Activated T-helper 2 cell treated with anti-CD3 and anti-CD28 coated beads, Interferon-gamma antibody, Interleukin-2, Interleukin-4, amounts not matched to agents 10 μg/mL and 5 μg/mL and 100 μg/mL, durations not matched to agents 14 hours and 24 hours and 36 hours (primary cell): ENCODE measurements at regions not wholly inside any gene's neighbourhood (a gene's known extent, or its start where the extent isn't known, plus 50 kb on each side); places are given as distances from the start of the nearest gene placed in this dataset.

Experiments used
- DNase-seq: peaks from one replicate; pipeline ENCODE4 v3.0.0; 2021; ENCODE audit warnings: low spot score
- H3K27ac Mint-ChIP-seq: one replicate; pipeline ENCODE4 v1.8.0; 2021; ENCODE audit warnings: mixed read lengths
- H3K27me3 Mint-ChIP-seq: one replicate; pipeline ENCODE4 v1.8.0; 2021; ENCODE audit warnings: low read depth, mixed read lengths
- H3K36me3 Mint-ChIP-seq: one replicate; pipeline ENCODE4 v1.8.0; 2021; ENCODE audit warnings: low read depth, mixed read lengths
- H3K4me1 Mint-ChIP-seq: one replicate; pipeline ENCODE4 v1.8.0; 2021; ENCODE audit warnings: low read depth, mixed read lengths
- H3K4me3 Mint-ChIP-seq: one replicate; pipeline ENCODE4 v1.8.0; 2021; ENCODE audit warnings: low read depth, mild to moderate bottlenecking, moderate library complexity, mixed read lengths
- H3K9me3 Mint-ChIP-seq: one replicate; pipeline ENCODE4 v1.8.0; 2021; ENCODE audit warnings: mixed read lengths
- intact Hi-C: fragments of 100-400 bp; cut with micrococcal nuclease; formaldehyde crosslinking; loops from one replicate; pipeline ENCODE4 v1.15.1; 2023

DNA sequence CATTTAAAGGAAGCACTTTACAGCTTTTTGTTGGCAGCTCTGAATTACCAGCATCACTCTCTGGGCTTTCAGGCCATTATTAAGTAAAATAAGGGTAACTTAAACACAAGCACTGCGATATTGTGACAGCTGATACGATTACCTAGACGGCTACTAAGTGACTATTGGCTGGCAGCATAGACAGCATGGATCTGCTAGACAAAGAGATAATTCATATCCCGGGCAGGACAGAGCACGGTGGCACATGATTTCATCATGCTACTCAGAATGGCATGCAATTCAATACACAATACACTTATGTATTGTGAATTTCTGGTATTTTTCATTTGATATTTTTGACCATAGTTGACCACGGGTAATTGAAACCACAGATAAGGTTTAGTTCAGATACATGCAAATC is 522.0 kb upstream of the LRRN3 start:
- Mint-ChIP-seq H3K27me3 (no peaks in the 10 kb centered on the region), H3K9me3 (no peaks in the 10 kb centered on the region)

DNA sequence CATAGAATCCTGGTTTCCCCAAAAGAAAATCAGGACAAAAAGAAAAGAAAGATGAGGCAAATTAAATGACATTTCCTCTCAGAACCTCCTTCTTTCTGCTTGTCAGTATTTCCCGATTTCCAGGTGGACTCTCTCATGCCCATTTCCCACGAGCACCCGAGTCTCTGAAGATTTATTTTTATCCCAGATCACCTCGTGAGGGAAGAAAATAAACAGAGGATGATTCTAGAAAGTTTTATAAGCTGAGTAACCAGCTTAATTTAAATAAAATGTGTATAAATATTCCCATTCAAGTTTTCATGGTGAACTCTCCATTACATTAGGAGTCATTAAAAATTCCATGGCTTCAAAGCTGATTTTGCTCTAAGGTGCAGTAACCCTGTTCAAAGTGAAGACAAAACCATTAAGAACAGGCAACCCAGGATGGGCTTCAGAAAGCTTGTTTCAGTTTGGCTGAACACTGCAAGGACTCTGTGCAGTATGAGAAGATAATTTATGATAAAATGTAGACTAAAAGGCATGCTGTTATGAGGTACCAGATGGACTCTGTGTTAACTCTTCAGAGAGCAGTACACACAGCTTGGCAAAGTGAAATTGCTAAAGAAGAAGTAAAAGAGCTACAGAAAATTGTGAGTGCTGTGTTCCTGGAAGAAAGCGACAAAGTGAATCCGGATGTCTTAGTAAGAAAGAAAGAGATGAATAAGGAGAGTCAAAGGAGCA is 521.3 kb upstream of the LRRN3 start:
- no peak for DNase-seq
- Mint-ChIP-seq H3K9me3 (no peaks in the 10 kb centered on the region), H3K4me1 (no peaks in the 10 kb centered on the region), H3K27me3 (no peaks in the 10 kb centered on the region), H3K27ac (no peak overlapping the region), H3K4me3 (no peak overlapping the region), H3K36me3 (no peaks in the 10 kb centered on the region)
- intact Hi-C loops: no loop called here

More for the DNA sequence above, 522.0 kb upstream of the LRRN3 start:
- intact Hi-C loops: no loop called here
- Mint-ChIP-seq H3K4me3 (no peak overlapping the region), H3K27ac (no peak overlapping the region), H3K4me1 (no peaks in the 10 kb centered on the region), H3K36me3 (no peaks in the 10 kb centered on the region)
- DNase-seq: no peak

DNA sequence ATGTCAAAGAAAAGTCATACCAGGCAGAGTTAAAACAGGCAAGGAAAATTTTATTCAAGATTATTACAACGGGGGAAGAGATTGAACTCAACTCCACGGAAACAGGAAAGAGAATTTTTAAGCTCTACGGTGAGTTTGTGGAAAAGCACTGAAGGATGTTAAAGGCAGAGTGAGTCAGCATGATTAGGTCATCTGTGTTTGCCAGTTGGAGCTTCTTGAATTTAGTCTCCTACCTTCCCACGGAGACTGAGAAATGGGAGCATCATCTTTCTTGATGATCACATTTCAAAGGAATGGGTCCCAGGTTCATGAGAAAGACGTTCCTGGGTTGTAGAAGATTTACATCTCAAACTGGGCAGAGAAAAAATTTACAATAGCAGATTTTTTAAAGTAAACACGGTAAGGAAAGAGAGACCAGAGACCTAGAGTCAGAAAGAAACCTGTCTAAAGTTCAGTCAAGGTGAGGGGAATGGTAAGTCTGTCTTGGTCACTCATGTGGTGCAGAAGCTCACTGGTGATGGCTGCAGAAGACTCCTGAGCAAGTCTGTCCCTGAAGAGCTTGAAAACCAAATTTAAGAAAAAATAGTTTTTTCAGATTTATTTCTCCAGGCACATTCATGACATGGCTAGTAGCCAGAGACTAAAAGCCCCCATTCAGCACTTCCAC is 516.9 kb upstream of the LRRN3 start:
- H3K27me3 Mint-ChIP-seq: peaks cover 7% of the 10 kb centered on the region
- H3K9me3 Mint-ChIP-seq: no peaks in the 10 kb centered on the region
- intact Hi-C loops: no loop called here

DNA sequence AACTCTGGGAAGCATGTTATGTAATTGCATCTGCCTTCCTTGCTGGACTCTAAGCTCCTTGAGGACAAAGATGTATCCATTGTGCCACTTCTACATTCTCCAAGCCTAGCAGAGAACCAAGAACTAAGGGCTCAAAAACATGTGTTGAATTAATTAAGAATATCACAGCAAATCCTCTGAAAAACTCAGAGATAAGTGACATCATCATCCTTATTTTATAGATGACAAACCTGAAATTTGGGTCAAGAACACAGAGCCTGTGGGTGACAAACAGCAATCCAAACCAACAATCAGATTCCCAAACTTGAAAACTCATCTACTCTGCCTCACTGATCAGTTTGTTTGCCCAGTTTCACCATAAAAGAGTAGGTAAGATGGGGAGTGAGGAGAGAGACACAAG is 503.6 kb upstream of the LRRN3 start:
- Mint-ChIP-seq H3K4me1 (peaks cover 6% of the 10 kb centered on the region), H3K27ac (no peak overlapping the region), H3K27me3 (peaks cover 7% of the 10 kb centered on the region), H3K4me3 (no peak overlapping the region), H3K9me3 (peaks cover 4% of the 10 kb centered on the region), H3K36me3 (no peaks in the 10 kb centered on the region)
- intact Hi-C loops: no loop called here
- DNase-seq: no peak

More for the DNA sequence above, 516.9 kb upstream of the LRRN3 start:
- Mint-ChIP-seq H3K4me1 (no peaks in the 10 kb centered on the region), H3K27ac (no peak overlapping the region), H3K4me3 (no peak overlapping the region), H3K36me3 (no peaks in the 10 kb centered on the region)
- no peak for DNase-seq

GRCh38 chr7:110590415-110590814 is 500.5 kb upstream of the LRRN3 start:
- intact Hi-C loops: loop anchor here (2.0 to 10.0 kb wide), 2 partner anchors 508 to 894 kb away; no protein-coding TSS in a partner anchor
- no peaks in the 10 kb centered on the region for H3K9me3 Mint-ChIP-seq
- H3K27ac Mint-ChIP-seq: no peak overlapping the region
- H3K27me3 Mint-ChIP-seq: peaks cover 7% of the 10 kb centered on the region
- no peak overlapping the region for H3K4me3 Mint-ChIP-seq
- H3K36me3 Mint-ChIP-seq: no peaks in the 10 kb centered on the region
- H3K4me1 Mint-ChIP-seq: peaks cover 6% of the 10 kb centered on the region
- DNase-seq: no peak

GRCh38 chr7:110591341-110591740 is 499.6 kb upstream of the LRRN3 start:
- no peak overlapping the region for H3K4me3 Mint-ChIP-seq
- H3K36me3 Mint-ChIP-seq: no peaks in the 10 kb centered on the region
- H3K9me3 Mint-ChIP-seq: no peaks in the 10 kb centered on the region
- intact Hi-C loops: loop anchor here (2.0 to 10.0 kb wide), 2 partner anchors 507 to 893 kb away; no protein-coding TSS in a partner anchor
- H3K27ac Mint-ChIP-seq: no peak overlapping the region
- no peak for DNase-seq
- H3K4me1 Mint-ChIP-seq: peaks cover 6% of the 10 kb centered on the region
- H3K27me3 Mint-ChIP-seq: peaks cover 7% of the 10 kb centered on the region

- Mint-ChIP-seq H3K4me1 (peaks cover 6% of the 10 kb centered on the region), H3K27me3 (peaks cover 7% of the 10 kb centered on the region), H3K9me3 (no peaks in the 10 kb centered on the region), H3K36me3 (no peaks in the 10 kb centered on the region), H3K4me3 (no peak overlapping the region), H3K27ac (no peak overlapping the region)
- intact Hi-C loops: loop anchor here (10.0 kb wide), 1 partner anchor 892 kb away; no protein-coding TSS in a partner anchor
- no peak for DNase-seq
Measured at GRCh38 chr7:110592557-110592956, 498.4 kb upstream of the LRRN3 start.

DNA sequence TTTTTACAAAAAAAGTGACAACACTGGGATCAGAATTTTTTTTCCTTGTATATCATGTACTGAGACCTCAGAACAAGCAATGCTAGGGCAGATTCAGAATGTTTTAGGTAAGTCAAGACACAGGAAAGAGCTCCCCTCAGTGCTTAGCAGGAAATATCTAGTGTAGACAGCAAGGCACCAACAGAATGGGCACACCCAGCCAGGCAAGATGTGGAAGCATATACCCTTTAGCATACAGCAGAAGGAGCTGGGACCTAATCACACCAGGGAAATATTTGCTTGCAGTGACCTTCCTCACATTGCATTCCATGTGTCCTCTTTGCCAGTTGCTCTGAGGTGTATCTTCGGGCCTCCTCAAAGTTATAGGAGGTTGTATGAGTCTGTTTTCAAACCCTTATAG is 497.6 kb upstream of the LRRN3 start:
- Mint-ChIP-seq H3K9me3 (no peaks in the 10 kb centered on the region), H3K27me3 (peaks cover 7% of the 10 kb centered on the region), H3K27ac (no peak overlapping the region), H3K4me3 (no peak overlapping the region), H3K4me1 (peaks cover 6% of the 10 kb centered on the region), H3K36me3 (no peaks in the 10 kb centered on the region)
- intact Hi-C loops: loop anchor here (10.0 kb wide), 1 partner anchor 891 kb away; no protein-coding TSS in a partner anchor
- no peak for DNase-seq

GRCh38 chr7:110595694-110596093 is 495.2 kb upstream of the LRRN3 start:
- H3K27me3 Mint-ChIP-seq: peaks cover 12% of the 10 kb centered on the region
- H3K9me3 Mint-ChIP-seq: no peaks in the 10 kb centered on the region
- H3K36me3 Mint-ChIP-seq: no peaks in the 10 kb centered on the region
- peaks cover 5% of the 10 kb centered on the region for H3K4me1 Mint-ChIP-seq
- H3K4me3 Mint-ChIP-seq: no peak overlapping the region
- DNase-seq: no peak
- intact Hi-C loops: loop anchor here (10.0 kb wide), 1 partner anchor 889 kb away; no protein-coding TSS in a partner anchor
- H3K27ac Mint-ChIP-seq: no peak overlapping the region

DNA sequence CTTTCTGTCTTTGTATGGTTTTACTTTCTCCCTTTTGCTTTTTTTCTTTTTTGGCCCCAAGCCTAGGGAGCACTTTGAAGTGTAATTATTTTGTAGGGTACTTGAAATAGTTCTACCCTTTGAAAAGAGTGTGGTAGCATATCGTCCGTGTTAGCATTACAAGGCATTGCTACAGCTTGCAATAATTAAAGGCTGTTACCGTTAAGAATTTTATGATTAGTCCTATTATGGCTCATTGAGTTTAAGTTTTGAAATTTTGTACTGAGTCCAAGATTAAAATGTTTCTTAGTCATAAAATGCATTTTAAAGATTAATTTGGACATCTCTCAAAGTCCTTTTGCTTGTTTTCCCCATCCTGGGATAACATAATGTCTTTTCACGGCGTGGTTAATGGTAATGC is 490.0 kb upstream of the LRRN3 start:
- DNase-seq: no peak
- intact Hi-C loops: no loop called here

GRCh38 chr7:110601710-110602109 is 489.2 kb upstream of the LRRN3 start:
- no peaks in the 10 kb centered on the region for H3K4me1 Mint-ChIP-seq
- H3K4me3 Mint-ChIP-seq: no peak overlapping the region
- H3K36me3 Mint-ChIP-seq: no peaks in the 10 kb centered on the region
- no peaks in the 10 kb centered on the region for H3K9me3 Mint-ChIP-seq
- no peak overlapping the region for H3K27ac Mint-ChIP-seq
- H3K27me3 Mint-ChIP-seq: peaks cover 10% of the 10 kb centered on the region
- intact Hi-C loops: no loop called here
- DNase-seq: no peak

More for the DNA sequence above, 490.0 kb upstream of the LRRN3 start:
- no peaks in the 10 kb centered on the region for H3K4me1 Mint-ChIP-seq
- H3K27me3 Mint-ChIP-seq: peaks cover 10% of the 10 kb centered on the region
- no peak overlapping the region for H3K27ac Mint-ChIP-seq
- no peak overlapping the region for H3K4me3 Mint-ChIP-seq
- H3K9me3 Mint-ChIP-seq: no peaks in the 10 kb centered on the region
- no peaks in the 10 kb centered on the region for H3K36me3 Mint-ChIP-seq

DNA sequence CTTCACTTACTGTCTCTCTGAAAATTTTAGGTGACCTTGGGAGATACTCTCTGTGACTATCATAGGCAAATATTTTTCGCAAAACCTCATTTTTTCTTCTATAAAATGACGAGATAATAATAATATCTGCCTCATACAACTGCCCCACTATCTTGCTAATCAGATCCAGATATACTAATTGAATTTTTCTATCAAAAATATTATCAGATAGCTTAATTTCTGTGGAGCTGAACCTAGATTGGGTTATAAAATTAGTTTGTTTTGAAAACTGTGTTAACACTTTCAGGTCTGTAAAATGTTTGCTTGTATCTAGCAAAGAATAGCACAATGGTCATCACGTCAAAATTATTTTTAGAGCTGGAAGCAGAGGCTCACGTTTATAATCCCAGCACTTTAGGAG is 486.7 kb upstream of the LRRN3 start:
- intact Hi-C loops: no loop called here
- Mint-ChIP-seq H3K36me3 (no peaks in the 10 kb centered on the region), H3K9me3 (no peaks in the 10 kb centered on the region), H3K4me1 (peaks cover 3% of the 10 kb centered on the region), H3K27ac (no peak overlapping the region), H3K27me3 (peaks cover 6% of the 10 kb centered on the region), H3K4me3 (no peak overlapping the region)
- DNase-seq: no peak

DNA sequence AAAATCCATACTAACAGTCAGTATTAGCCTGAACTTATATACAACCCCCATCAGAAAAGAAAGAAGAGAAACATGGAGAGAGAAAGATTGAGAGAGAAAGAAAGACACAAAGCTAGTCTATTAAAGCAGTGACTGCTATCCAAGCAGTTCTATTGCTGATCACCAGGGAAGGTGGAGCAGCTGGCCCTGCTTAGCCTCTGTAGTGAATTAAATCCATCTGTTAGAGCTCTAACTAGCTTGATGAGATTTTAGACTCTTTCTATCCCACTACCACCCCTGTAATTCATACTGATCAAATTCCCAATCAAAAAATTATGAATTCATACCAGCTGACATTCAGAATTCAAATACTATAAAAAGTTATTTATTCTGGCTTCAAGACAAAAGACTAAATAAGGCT is 486.0 kb upstream of the LRRN3 start:
- intact Hi-C loops: no loop called here
- Mint-ChIP-seq H3K4me1 (peaks cover 3% of the 10 kb centered on the region), H3K9me3 (no peaks in the 10 kb centered on the region), H3K27ac (no peak overlapping the region), H3K27me3 (peaks cover 5% of the 10 kb centered on the region), H3K36me3 (no peaks in the 10 kb centered on the region), H3K4me3 (no peak overlapping the region)
- no peak for DNase-seq
